ENCODE measurements at regions not wholly inside any gene's neighbourhood (a gene's known extent, or its start where the extent isn't known, plus 50 kb on each side); places are given as distances from the start of the nearest gene placed in this dataset.

DNA sequence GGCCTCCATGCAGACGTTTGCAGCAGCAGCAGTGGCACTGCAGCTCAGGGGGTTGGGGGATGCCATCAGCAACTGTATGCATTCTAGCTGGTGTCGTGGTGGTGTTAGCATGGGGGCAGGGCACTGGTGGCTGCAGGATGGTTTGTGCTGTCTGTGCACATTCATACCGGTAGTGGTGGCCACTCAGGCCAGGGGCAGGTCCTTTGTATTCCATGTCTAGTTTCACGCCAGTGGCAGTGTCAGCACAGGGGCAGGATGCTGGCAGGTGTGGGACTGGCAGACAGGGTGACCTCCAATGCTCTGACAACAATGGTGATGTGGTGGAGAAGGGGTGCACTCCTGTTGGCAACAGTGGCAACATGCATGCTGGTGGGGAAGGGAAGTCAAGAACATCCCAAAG lies 194.2 kb upstream of the LRRC7 start:
- no peaks in the 10 kb centered on the region for H3K27me3 ChIP-seq (ENCODE audit: insufficient read depth, low read length)
- no peak overlapping the region for H3K4me3 ChIP-seq (ENCODE audit: low read length)
- H3K4me1 ChIP-seq (ENCODE audit: insufficient read depth, low read length): no peaks in the 10 kb centered on the region
- H3K9me3 ChIP-seq (ENCODE audit: low read length): no peaks in the 10 kb centered on the region
- H2AFZ ChIP-seq (ENCODE audit: low read depth, low read length): no peak overlapping the region
- H3K36me3 ChIP-seq (ENCODE audit: insufficient read depth, low read length): no peaks in the 10 kb centered on the region

DNA sequence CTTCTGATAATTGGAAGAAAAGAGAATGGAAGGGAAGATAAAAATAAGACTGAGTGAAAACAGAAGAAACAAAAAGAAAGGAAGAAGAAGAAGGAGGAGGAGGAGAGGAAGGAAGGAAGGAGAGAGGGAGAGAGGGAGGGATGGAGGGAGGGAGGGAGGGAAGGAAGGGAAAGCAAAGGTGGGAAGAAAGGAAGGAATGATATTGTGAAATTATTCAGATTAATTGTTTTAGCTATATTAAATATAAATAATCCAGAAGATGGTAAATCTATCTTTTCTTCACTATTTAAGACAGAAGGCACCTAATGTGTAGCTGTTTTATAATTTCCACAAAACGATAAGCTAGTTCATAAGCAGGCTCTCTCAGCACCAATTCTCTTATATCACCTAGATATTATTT lies 191.3 kb upstream of the LRRC7 start:
- Histone ChIP-seq H3K36me3 (ENCODE audit: insufficient read depth, low read length) (no peaks in the 10 kb centered on the region), H2AFZ (ENCODE audit: low read depth, low read length) (no peak overlapping the region), H3K27me3 (ENCODE audit: insufficient read depth, low read length) (no peaks in the 10 kb centered on the region), H3K4me1 (ENCODE audit: insufficient read depth, low read length) (no peaks in the 10 kb centered on the region), H3K9me3 (ENCODE audit: low read length) (no peaks in the 10 kb centered on the region), H3K4me3 (ENCODE audit: low read length) (no peak overlapping the region)

DNA sequence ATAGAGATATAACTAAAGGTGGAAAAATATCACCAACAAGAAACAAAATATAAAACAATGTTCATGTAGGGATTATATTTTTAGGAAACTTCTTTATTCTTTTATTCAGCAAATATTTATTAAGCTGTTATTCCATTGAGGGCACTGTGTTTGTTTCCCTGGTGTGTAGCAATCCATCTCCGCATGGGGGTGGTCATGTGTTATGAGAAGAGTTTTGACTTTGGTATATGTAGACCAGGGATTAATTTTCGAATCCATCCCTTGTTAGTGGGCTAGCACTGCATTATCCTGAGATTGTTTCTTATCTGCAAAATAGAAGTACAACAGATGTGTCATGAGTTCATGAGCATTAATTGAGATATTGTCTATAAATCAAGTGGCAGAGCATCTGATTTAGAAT lies 190.2 kb upstream of the LRRC7 start:
- H3K4me1 ChIP-seq (ENCODE audit: insufficient read depth, low read length): no peaks in the 10 kb centered on the region
- H3K36me3 ChIP-seq (ENCODE audit: insufficient read depth, low read length): no peaks in the 10 kb centered on the region

DNA sequence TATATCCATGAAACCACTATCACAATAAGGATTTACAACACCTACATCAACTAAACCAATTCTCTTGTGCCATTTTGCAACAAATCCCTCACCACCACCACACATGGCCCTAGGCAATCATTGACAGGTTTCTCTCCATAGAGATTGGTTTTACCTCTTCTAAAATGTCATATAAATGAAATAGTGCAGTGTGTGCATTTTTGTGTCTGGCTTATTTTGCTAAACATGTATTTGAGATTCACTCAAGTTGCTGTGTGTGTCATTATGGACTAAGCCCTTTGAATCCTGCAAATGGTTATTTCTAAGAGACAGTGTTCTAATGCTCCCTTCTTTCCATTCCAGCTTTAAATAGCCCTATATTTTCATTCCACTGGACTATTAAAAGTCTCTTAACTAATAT lies 179.7 kb upstream of the LRRC7 start:
- Histone ChIP-seq H3K4me3 (ENCODE audit: low read length) (no peak overlapping the region), H3K9me3 (ENCODE audit: low read length) (no peaks in the 10 kb centered on the region), H3K36me3 (ENCODE audit: insufficient read depth, low read length) (no peaks in the 10 kb centered on the region), H3K4me1 (ENCODE audit: insufficient read depth, low read length) (no peaks in the 10 kb centered on the region), H3K27me3 (ENCODE audit: insufficient read depth, low read length) (no peaks in the 10 kb centered on the region), H2AFZ (ENCODE audit: low read depth, low read length) (no peak overlapping the region)

More for the DNA sequence above, 190.2 kb upstream of the LRRC7 start:
- no peak overlapping the region for H3K4me3 ChIP-seq (ENCODE audit: low read length)
- H2AFZ ChIP-seq (ENCODE audit: low read depth, low read length): no peak overlapping the region
- H3K9me3 ChIP-seq (ENCODE audit: low read length): no peaks in the 10 kb centered on the region
- no peaks in the 10 kb centered on the region for H3K27me3 ChIP-seq (ENCODE audit: insufficient read depth, low read length)

DNA sequence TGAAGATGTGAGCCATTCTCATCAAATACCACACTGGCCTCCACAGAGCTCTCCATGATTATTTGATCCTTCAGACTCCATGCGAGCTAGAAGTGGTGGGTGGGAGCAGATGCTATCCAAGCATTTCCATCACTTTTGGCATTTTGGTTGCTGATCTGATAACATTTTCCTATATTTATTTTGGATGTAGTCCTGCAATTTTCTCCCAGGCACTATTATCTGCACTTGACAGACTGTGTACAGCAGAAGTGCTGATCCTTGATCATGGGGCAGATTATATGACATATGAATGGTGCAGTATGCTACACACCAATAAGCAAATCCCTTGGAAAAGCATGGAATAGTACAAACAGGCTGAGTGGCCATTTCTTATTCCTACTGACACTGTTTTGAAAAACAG lies 167.6 kb upstream of the LRRC7 start:
- Histone ChIP-seq H3K4me3 (ENCODE audit: low read length) (no peak overlapping the region), H3K9me3 (ENCODE audit: low read length) (no peaks in the 10 kb centered on the region), H3K27me3 (ENCODE audit: insufficient read depth, low read length) (no peaks in the 10 kb centered on the region), H2AFZ (ENCODE audit: low read depth, low read length) (no peak overlapping the region), H3K36me3 (ENCODE audit: insufficient read depth, low read length) (no peaks in the 10 kb centered on the region), H3K4me1 (ENCODE audit: insufficient read depth, low read length) (no peaks in the 10 kb centered on the region)

- no peak overlapping the region for H3K4me3 ChIP-seq (ENCODE audit: low read length)
- no peaks in the 10 kb centered on the region for H3K9me3 ChIP-seq (ENCODE audit: low read length)
- no peaks in the 10 kb centered on the region for H3K27me3 ChIP-seq (ENCODE audit: insufficient read depth, low read length)
- H3K4me1 ChIP-seq (ENCODE audit: insufficient read depth, low read length): no peaks in the 10 kb centered on the region
- H3K36me3 ChIP-seq (ENCODE audit: insufficient read depth, low read length): no peaks in the 10 kb centered on the region
- no peak overlapping the region for H2AFZ ChIP-seq (ENCODE audit: low read depth, low read length)
Observed at GRCh38 chr1:69401879-69402278, 165.8 kb upstream of the LRRC7 start.

DNA sequence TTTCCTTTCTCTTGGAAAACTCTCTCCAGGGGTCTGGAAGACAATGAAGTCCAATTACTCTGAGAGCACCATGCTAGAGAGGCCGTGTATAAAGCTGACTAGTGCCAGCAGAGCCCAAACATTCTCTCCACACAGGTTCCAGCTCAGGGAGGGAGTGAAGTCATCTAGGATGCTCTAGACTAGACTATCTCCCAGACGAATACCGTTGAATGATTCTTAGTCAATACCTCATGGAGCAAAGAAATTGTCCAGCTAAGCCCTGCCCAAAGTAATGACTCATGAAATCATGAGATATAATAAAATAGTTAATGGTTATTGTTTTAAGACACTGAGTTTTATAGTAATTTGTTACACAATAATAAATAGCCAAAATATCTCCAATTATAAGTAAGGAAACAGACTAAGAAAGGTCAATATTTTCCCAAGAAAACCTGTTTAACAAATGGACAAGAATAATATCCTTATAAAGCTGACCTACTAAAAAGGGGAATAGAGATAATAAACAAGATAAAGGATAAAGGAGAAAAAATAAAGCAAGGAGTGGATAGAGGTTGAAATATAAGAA lies 163.9 kb upstream of the LRRC7 start:
- Histone ChIP-seq H2AFZ (ENCODE audit: low read depth, low read length) (no peak overlapping the region), H3K4me3 (ENCODE audit: low read length) (no peak overlapping the region), H3K9me3 (ENCODE audit: low read length) (no peaks in the 10 kb centered on the region), H3K4me1 (ENCODE audit: insufficient read depth, low read length) (no peaks in the 10 kb centered on the region), H3K36me3 (ENCODE audit: insufficient read depth, low read length) (no peaks in the 10 kb centered on the region), H3K27me3 (ENCODE audit: insufficient read depth, low read length) (no peaks in the 10 kb centered on the region)

DNA sequence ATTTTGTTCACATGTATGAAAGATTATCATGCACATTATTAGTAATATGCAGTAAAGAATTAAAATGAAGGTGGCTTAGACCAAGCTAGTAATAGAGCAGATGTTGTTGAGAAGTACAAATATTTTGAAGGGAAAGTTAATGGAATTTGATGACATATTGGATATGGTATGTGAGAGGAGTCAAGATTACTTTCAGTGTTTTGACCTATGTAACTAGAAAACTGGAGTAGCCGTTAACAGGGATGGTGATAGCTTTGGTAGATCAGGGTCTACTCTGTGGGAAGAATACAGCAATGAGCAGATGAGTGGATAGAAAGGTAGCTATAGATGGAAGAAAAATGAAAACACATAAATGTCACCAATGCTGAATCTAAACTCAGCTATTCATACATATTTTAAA lies 163.2 kb upstream of the LRRC7 start:
- H3K36me3 ChIP-seq (ENCODE audit: insufficient read depth, low read length): no peaks in the 10 kb centered on the region
- H3K4me1 ChIP-seq (ENCODE audit: insufficient read depth, low read length): no peaks in the 10 kb centered on the region
- no peaks in the 10 kb centered on the region for H3K9me3 ChIP-seq (ENCODE audit: low read length)
- no peaks in the 10 kb centered on the region for H3K27me3 ChIP-seq (ENCODE audit: insufficient read depth, low read length)
- H2AFZ ChIP-seq (ENCODE audit: low read depth, low read length): no peak overlapping the region
- no peak overlapping the region for H3K4me3 ChIP-seq (ENCODE audit: low read length)

- Histone ChIP-seq H3K27me3 (ENCODE audit: insufficient read depth, low read length) (no peaks in the 10 kb centered on the region), H3K4me1 (ENCODE audit: insufficient read depth, low read length) (no peaks in the 10 kb centered on the region), H3K9me3 (ENCODE audit: low read length) (no peaks in the 10 kb centered on the region), H3K4me3 (ENCODE audit: low read length) (no peak overlapping the region), H2AFZ (ENCODE audit: low read depth, low read length) (no peak overlapping the region), H3K36me3 (ENCODE audit: insufficient read depth, low read length) (no peaks in the 10 kb centered on the region)
Observed at GRCh38 chr1:69406244-69406643, 161.5 kb upstream of the LRRC7 start.

DNA sequence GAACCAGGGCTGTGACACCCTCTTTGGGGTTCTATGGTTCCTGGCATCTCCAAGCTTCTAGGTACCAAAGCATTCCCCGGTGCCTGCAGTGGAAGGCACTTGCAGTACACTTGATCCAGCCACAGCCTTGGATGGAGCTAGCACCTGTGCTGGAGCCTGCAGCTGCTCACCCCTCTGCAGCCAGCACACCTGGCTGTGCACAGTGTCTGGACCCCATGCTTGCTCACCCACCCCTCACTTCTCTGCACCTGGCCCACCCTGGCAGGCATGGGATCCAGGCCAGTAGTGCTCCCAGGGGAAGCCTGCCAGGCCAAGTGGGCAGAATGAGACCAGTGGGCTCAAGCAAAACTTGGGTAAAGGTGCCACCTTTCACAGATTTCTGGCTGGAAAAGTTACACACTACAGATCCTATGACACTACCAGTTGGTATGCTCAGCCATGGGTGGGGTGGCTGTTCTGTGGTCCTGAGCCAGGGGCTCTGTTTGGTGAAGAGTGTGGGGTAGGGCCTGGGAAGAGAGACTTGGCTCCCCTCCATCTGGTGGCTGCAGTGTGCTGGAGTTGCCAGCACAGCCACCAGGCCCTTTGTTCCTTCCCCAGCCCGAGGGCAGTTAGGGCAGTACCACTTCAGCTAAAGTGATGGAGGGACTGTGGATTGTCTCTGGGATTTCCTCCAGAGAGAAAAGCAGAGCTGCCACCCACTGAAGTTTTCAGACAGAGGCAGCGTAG lies 157.8 kb upstream of the LRRC7 start:
- Histone ChIP-seq H3K9me3 (ENCODE audit: low read length) (no peaks in the 10 kb centered on the region), H3K36me3 (ENCODE audit: insufficient read depth, low read length) (no peaks in the 10 kb centered on the region), H3K4me3 (ENCODE audit: low read length) (no peak overlapping the region), H3K27me3 (ENCODE audit: insufficient read depth, low read length) (no peaks in the 10 kb centered on the region), H3K4me1 (ENCODE audit: insufficient read depth, low read length) (no peaks in the 10 kb centered on the region), H2AFZ (ENCODE audit: low read depth, low read length) (no peak overlapping the region)

DNA sequence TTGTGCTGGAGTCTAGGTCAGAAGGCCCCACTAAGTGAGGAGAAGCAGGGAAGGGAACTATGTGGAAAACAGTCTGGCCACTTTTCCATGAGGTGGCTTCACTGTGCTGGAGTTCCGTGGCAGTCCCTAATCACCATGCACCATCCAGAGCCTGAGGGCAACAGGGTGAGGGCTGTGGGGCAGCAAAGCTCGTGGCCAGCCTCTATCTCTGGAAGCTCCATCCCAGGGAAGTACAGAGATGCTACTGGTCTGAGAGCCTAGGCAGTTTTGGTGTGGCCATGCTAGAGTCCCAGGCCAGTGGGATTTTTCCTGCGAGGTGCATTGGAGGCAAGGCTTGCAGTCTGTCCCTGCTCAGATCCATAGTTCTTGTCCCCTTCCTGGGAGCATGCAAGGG lies 157.3 kb upstream of the LRRC7 start:
- Histone ChIP-seq H2AFZ (ENCODE audit: low read depth, low read length) (no peak overlapping the region), H3K36me3 (ENCODE audit: insufficient read depth, low read length) (no peaks in the 10 kb centered on the region), H3K4me1 (ENCODE audit: insufficient read depth, low read length) (no peaks in the 10 kb centered on the region), H3K27me3 (ENCODE audit: insufficient read depth, low read length) (no peaks in the 10 kb centered on the region), H3K4me3 (ENCODE audit: low read length) (no peak overlapping the region), H3K9me3 (ENCODE audit: low read length) (no peaks in the 10 kb centered on the region)

DNA sequence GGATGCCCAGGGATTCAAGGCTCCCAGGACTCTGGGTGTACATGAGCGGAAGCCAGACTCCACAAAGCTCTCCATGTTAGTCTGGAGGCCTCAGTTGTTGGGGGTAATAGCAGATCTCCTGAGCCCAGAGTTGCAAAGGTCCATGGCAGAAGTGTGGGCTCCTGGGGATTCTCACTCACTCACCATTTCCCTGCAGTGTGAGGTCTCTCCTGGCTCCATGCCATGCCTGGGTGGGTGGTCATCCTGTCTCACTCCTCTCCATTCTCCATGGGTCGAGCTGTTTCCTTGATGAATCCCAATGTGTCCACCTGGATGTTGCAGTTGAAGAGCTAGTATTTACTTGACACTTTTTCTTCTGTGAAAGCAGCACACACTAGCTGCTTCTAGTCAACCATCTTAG lies 156.8 kb upstream of the LRRC7 start:
- H3K9me3 ChIP-seq (ENCODE audit: low read length): no peaks in the 10 kb centered on the region

GRCh38 chr1:69411617-69412016 lies 156.1 kb upstream of the LRRC7 start:
- H3K4me3 ChIP-seq (ENCODE audit: low read length): no peak overlapping the region
- H3K36me3 ChIP-seq (ENCODE audit: insufficient read depth, low read length): no peaks in the 10 kb centered on the region
- H3K9me3 ChIP-seq (ENCODE audit: low read length): no peaks in the 10 kb centered on the region
- no peak overlapping the region for H2AFZ ChIP-seq (ENCODE audit: low read depth, low read length)
- H3K27me3 ChIP-seq (ENCODE audit: insufficient read depth, low read length): no peaks in the 10 kb centered on the region
- no peaks in the 10 kb centered on the region for H3K4me1 ChIP-seq (ENCODE audit: insufficient read depth, low read length)

More for the DNA sequence above, 156.8 kb upstream of the LRRC7 start:
- Histone ChIP-seq H3K4me1 (ENCODE audit: insufficient read depth, low read length) (no peaks in the 10 kb centered on the region), H3K4me3 (ENCODE audit: low read length) (no peak overlapping the region), H3K36me3 (ENCODE audit: insufficient read depth, low read length) (no peaks in the 10 kb centered on the region), H3K27me3 (ENCODE audit: insufficient read depth, low read length) (no peaks in the 10 kb centered on the region), H2AFZ (ENCODE audit: low read depth, low read length) (no peak overlapping the region)

- Histone ChIP-seq H3K27me3 (ENCODE audit: insufficient read depth, low read length) (no peaks in the 10 kb centered on the region), H2AFZ (ENCODE audit: low read depth, low read length) (no peak overlapping the region), H3K4me3 (ENCODE audit: low read length) (no peak overlapping the region), H3K4me1 (ENCODE audit: insufficient read depth, low read length) (no peaks in the 10 kb centered on the region), H3K36me3 (ENCODE audit: insufficient read depth, low read length) (no peaks in the 10 kb centered on the region), H3K9me3 (ENCODE audit: low read length) (no peaks in the 10 kb centered on the region)
Observed at GRCh38 chr1:69413129-69413528, 154.6 kb upstream of the LRRC7 start.

Data from neuron (in vitro differentiated cells).